ENCODE measurements at regions not wholly inside any gene's neighbourhood (a gene's known extent, or its start where the extent isn't known, plus 50 kb on each side); places are given as distances from the start of the nearest gene placed in this dataset.

GRCh38 chr11:134731213-134731961 is 319.3 kb upstream of the B3GAT1 start:
- Histone ChIP-seq H2AFZ (ENCODE audit: low read depth, low read length) (no peak overlapping the region), H3K27ac (ENCODE audit: low read length) (no peak overlapping the region), H3K27me3 (ENCODE audit: low read depth, low read length) (no peaks in the 10 kb centered on the region), H3K36me3 (replicated peaks; ENCODE audit: low read depth, low read length) (no peaks in the 10 kb centered on the region), H3K9me3 (ENCODE audit: insufficient read depth, low read length) (no peaks in the 10 kb centered on the region), H3K9ac (ENCODE audit: low read length) (no peak overlapping the region), H3K4me3 (ENCODE audit: low read length) (no peak overlapping the region), H3K4me2 (ENCODE audit: low read length) (no peak overlapping the region), H3K4me1 (ENCODE audit: low read length) (no peaks in the 10 kb centered on the region), H4K20me1 (ENCODE audit: insufficient read depth, low read length) (no peaks in the 10 kb centered on the region), H3K79me2 (ENCODE audit: low read length) (no peaks in the 10 kb centered on the region)
- no peak for TF ChIP-seq EZH2phosphoT487 (IDR thresholded peaks at IDR 0.05; ENCODE audit: low read depth)
- TF ChIP-seq, protein P1, sequence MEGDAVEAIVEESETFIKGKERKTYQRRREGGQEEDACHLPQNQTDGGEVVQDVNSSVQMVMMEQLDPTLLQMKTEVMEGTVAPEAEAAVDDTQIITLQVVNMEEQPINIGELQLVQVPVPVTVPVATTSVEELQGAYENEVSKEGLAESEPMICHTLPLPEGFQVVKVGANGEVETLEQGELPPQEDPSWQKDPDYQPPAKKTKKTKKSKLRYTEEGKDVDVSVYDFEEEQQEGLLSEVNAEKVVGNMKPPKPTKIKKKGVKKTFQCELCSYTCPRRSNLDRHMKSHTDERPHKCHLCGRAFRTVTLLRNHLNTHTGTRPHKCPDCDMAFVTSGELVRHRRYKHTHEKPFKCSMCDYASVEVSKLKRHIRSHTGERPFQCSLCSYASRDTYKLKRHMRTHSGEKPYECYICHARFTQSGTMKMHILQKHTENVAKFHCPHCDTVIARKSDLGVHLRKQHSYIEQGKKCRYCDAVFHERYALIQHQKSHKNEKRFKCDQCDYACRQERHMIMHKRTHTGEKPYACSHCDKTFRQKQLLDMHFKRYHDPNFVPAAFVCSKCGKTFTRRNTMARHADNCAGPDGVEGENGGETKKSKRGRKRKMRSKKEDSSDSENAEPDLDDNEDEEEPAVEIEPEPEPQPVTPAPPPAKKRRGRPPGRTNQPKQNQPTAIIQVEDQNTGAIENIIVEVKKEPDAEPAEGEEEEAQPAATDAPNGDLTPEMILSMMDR (IDR thresholded peaks at IDR 0.05; ENCODE audit: low read depth, low read length) = no peak

DNA sequence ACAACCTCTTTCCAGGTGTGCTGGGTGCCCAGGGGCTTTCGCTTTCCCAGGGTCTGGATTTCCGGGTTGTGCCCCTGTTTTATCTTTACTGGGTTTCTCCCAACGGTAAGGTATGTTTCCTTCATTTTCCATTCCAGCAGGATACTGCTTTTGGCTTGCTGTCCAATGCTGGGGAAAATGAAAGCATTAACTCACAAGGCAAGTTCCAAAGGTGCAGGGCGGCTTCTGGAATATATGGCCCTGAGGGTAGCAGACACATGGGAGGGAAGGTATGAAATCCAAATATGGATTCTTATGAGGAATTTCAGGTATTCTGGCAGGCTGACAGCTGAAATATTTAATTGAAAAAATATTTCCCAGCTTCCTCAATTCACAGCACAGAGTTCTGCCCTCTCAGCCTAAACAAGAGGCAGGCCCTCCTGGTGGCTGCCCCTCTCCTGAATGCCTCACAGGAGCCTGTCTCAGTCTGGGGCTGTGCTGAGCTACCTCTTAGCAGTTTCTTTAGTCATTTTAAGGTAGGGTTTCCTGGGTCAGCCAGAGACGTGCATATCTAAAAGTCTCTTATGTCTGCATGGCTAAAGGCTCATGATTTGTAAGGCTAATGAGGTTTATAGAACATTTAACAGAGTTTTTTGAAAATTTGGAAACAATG is 318.6 kb upstream of the B3GAT1 start:
- Histone ChIP-seq H3K79me2 (ENCODE audit: low read length) (no peaks in the 10 kb centered on the region), H3K9me3 (ENCODE audit: insufficient read depth, low read length) (no peaks in the 10 kb centered on the region), H2AFZ (ENCODE audit: low read depth, low read length) (no peak overlapping the region), H3K4me2 (ENCODE audit: low read length) (no peak overlapping the region), H3K4me1 (ENCODE audit: low read length) (no peaks in the 10 kb centered on the region), H3K27me3 (ENCODE audit: low read depth, low read length) (no peaks in the 10 kb centered on the region), H4K20me1 (ENCODE audit: insufficient read depth, low read length) (no peaks in the 10 kb centered on the region), H3K36me3 (replicated peaks; ENCODE audit: low read depth, low read length) (no peaks in the 10 kb centered on the region), H3K9ac (ENCODE audit: low read length) (no peak overlapping the region), H3K4me3 (ENCODE audit: low read length) (no peak overlapping the region), H3K27ac (ENCODE audit: low read length) (no peak overlapping the region)
- no peak for TF ChIP-seq EZH2phosphoT487 (IDR thresholded peaks at IDR 0.05; ENCODE audit: low read depth)
- TF ChIP-seq, protein P1 (IDR thresholded peaks at IDR 0.05; ENCODE audit: low read depth, low read length) = no peak

DNA sequence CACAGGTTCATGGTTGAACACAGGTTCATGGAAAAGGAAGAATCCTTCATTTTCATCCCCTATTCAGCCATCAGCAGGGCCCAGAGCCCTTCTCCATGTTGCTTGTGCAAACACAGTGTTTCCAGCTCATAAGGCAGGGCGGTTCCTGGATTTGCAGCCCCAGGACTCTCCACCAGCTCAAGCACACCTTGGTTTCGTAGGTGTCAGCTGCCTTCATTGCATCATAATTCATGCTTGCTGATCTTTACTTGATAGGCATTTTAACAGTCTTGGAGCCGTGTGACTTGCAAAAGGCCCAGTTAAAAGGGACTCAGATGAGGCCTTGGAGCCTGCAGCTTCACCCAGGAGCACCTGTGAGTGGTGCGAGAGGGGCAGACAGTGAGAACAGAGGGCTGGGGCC is 318.1 kb upstream of the B3GAT1 start:
- no peak overlapping the region for H3K4me2 ChIP-seq (ENCODE audit: low read length)
- no peak overlapping the region for H3K9ac ChIP-seq (ENCODE audit: low read length)
- no peak overlapping the region for H3K27ac ChIP-seq (ENCODE audit: low read length)
- H3K36me3 ChIP-seq (replicated peaks; ENCODE audit: low read depth, low read length) = no peaks in the 10 kb centered on the region
- no peak overlapping the region for H2AFZ ChIP-seq (ENCODE audit: low read depth, low read length)
- H4K20me1 ChIP-seq (ENCODE audit: insufficient read depth, low read length) = no peaks in the 10 kb centered on the region
- H3K4me1 ChIP-seq (ENCODE audit: low read length) = no peaks in the 10 kb centered on the region
- H3K9me3 ChIP-seq (ENCODE audit: insufficient read depth, low read length) = no peaks in the 10 kb centered on the region
- H3K27me3 ChIP-seq (ENCODE audit: low read depth, low read length) = no peaks in the 10 kb centered on the region
- H3K4me3 ChIP-seq (ENCODE audit: low read length) = no peak overlapping the region
- H3K79me2 ChIP-seq (ENCODE audit: low read length) = no peaks in the 10 kb centered on the region
- no peak for TF ChIP-seq EZH2phosphoT487 (IDR thresholded peaks at IDR 0.05; ENCODE audit: low read depth)
- TF ChIP-seq, protein P1 (IDR thresholded peaks at IDR 0.05; ENCODE audit: low read depth, low read length) = no peak

GRCh38 chr11:134728186-134728585 is 316.1 kb upstream of the B3GAT1 start:
- no peaks in the 10 kb centered on the region for H3K4me1 ChIP-seq (ENCODE audit: low read length)
- H3K9me3 ChIP-seq (ENCODE audit: insufficient read depth, low read length) = no peaks in the 10 kb centered on the region
- no peaks in the 10 kb centered on the region for H3K79me2 ChIP-seq (ENCODE audit: low read length)
- TF ChIP-seq EZH2phosphoT487 (IDR thresholded peaks at IDR 0.05; ENCODE audit: low read depth) = no peak
- TF ChIP-seq, protein P1 (IDR thresholded peaks at IDR 0.05; ENCODE audit: low read depth, low read length) = no peak
- H3K4me3 ChIP-seq (ENCODE audit: low read length) = no peak overlapping the region
- no peak overlapping the region for H3K9ac ChIP-seq (ENCODE audit: low read length)
- H3K27ac ChIP-seq (ENCODE audit: low read length) = no peak overlapping the region
- no peak overlapping the region for H2AFZ ChIP-seq (ENCODE audit: low read depth, low read length)
- H3K4me2 ChIP-seq (ENCODE audit: low read length) = no peak overlapping the region
- H3K27me3 ChIP-seq (ENCODE audit: low read depth, low read length) = no peaks in the 10 kb centered on the region
- H3K36me3 ChIP-seq (replicated peaks; ENCODE audit: low read depth, low read length) = no peaks in the 10 kb centered on the region
- H4K20me1 ChIP-seq (ENCODE audit: insufficient read depth, low read length) = no peaks in the 10 kb centered on the region
